SK-N-SH (cell line): ENCODE measurements at regions not wholly inside any gene's neighbourhood (a gene's known extent, or its start where the extent isn't known, plus 50 kb on each side); places are given as distances from the start of the nearest gene placed in this dataset.

Experiments used
- CTCF ChIA-PET: fragments of 300-600, 350-600 bp; formaldehyde crosslinking; extraction: SDS; loops from one replicate; lab custom pipeline; 2021; lab: Yijun Ruan, JAX
- POLR2A ChIA-PET: fragments of 350-600 bp; sonication (Branson Sonifier 250); formaldehyde crosslinking; extraction: SDS; loops from one replicate; lab custom pipeline; 2020; ENCODE audit warnings: antibody characterized with exemption, inconsistent platforms; lab: Yijun Ruan, JAX
- DNase-seq: peaks from one replicate; pipeline ENCODE4 v3.0.0; 2012
- H2AFZ ChIP-seq: fragments of 200-600 bp; sonication (generic); 2 replicates; pipeline ENCODE4 v1.8.1; 2016; ENCODE audit warnings: antibody characterized with exemption, mild to moderate bottlenecking, low read depth
- H3F3A ChIP-seq: fragments of 200-600 bp; sonication (generic); replicated peaks from 2 replicates; pipeline ENCODE3; 2016; ENCODE audit warnings: antibody characterized with exemption, mild to moderate bottlenecking; ENCODE audit not compliant: insufficient read depth
- H3K27ac ChIP-seq, 2 experiments: fragments of 200-500 bp in 1 of 2; fragments of 200-600 bp in 1 of 2; sonication (Bioruptor generic) in 1 of 2; sonication (generic), shearing (Covaris generic) in 1 of 2; 2 replicates each; pipeline versions ENCODE4 v1.5.1 to v1.6.1; 2014 to 2016; ENCODE audit warnings: low read depth in 2 of 2, inconsistent platforms in 1 of 2, low read length in 1 of 2, mild to moderate bottlenecking in 1 of 2, mixed read lengths in 1 of 2
- H3K27me3 ChIP-seq: fragments of 200-600 bp; sonication (generic), shearing (Covaris generic); 2 replicates; pipeline ENCODE4 v1.6.1; 2016; ENCODE audit warnings: mixed run types; ENCODE audit not compliant: insufficient read depth
- H3K36me3 ChIP-seq, 2 experiments: fragments of 200-500 bp in 1 of 2; fragments of 200-600 bp in 1 of 2; sonication (Bioruptor generic) in 1 of 2; sonication (generic) in 1 of 2; replicated peaks in 1 of 2; 2 replicates each; pipeline versions ENCODE3 to v1.5.1; 2014 to 2016; ENCODE audit warnings: low read length in 1 of 2, mild to moderate bottlenecking in 1 of 2; ENCODE audit not compliant: insufficient read depth in 2 of 2, control insufficient read depth in 1 of 2
- H3K4me1 ChIP-seq, 2 experiments: fragments of 200-500 bp in 1 of 2; fragments of 200-600 bp in 1 of 2; sonication (Bioruptor generic) in 1 of 2; sonication (generic), shearing (Covaris generic) in 1 of 2; 2 replicates each; pipeline versions ENCODE4 v1.5.1 to v1.6.1; 2014 to 2016; ENCODE audit warnings: low read depth in 1 of 2, low read length in 1 of 2, mixed run types in 1 of 2; ENCODE audit not compliant: insufficient read depth in 2 of 2, control insufficient read depth in 1 of 2
- H3K4me2 ChIP-seq: fragments of 200-600 bp; sonication (generic), shearing (Covaris generic); 2 replicates; pipeline ENCODE4 v1.6.1; 2017; ENCODE audit warnings: mixed run types
- H3K4me3 ChIP-seq, 2 experiments: fragments of 200-500 bp in 1 of 2; fragments of 200-600 bp in 1 of 2; sonication (Bioruptor generic) in 1 of 2; sonication (generic), shearing (Covaris generic) in 1 of 2; 2 replicates each; pipeline versions ENCODE4 v1.5.1 to v1.8.1; 2014 to 2016; ENCODE audit warnings: low read depth in 2 of 2, inconsistent platforms in 1 of 2, low read length in 1 of 2, mild to moderate bottlenecking in 1 of 2, mixed read lengths in 1 of 2, moderate library complexity in 1 of 2
- H3K79me2 ChIP-seq: fragments of 200-600 bp; sonication (generic); 2 replicates; pipeline ENCODE4 v1.8.1; 2017; ENCODE audit warnings: mild to moderate bottlenecking; ENCODE audit not compliant: insufficient read depth
- H3K9ac ChIP-seq: fragments of 200-600 bp; sonication (generic); 2 replicates; pipeline ENCODE4 v1.6.1; 2017; ENCODE audit warnings: mixed run types
- H3K9me2 ChIP-seq: fragments of 200-600 bp; sonication (generic); 2 replicates; pipeline ENCODE4 v1.6.1; 2017; ENCODE audit warnings: mixed run types
- H3K9me3 ChIP-seq: fragments of 200-600 bp; sonication (generic); 2 replicates; pipeline ENCODE4 v1.6.1; 2017; ENCODE audit warnings: mixed run types, mild to moderate bottlenecking, moderate library complexity
- H4K20me1 ChIP-seq: fragments of 200-600 bp; sonication (generic); 2 replicates; pipeline ENCODE4 v1.6.1; 2017; ENCODE audit warnings: mild to moderate bottlenecking, mixed run types; ENCODE audit not compliant: insufficient read depth
- FOSL2 ChIP-seq: IDR thresholded peaks from 2 replicates; pipeline ENCODE4 v1.4.0; 2012; ENCODE audit warnings: low read depth, mild to moderate bottlenecking, moderate library complexity, borderline replicate concordance
- FOXJ3 ChIP-seq: sonication (generic); formaldehyde crosslinking; IDR thresholded peaks from 2 replicates; pipeline ENCODE4 v1.5.1; 2020; ENCODE audit warnings: mild to moderate bottlenecking, missing genetic modification reagents
- FOXM1 ChIP-seq: IDR thresholded peaks from 2 replicates; pipeline ENCODE4 v1.4.0; 2012; ENCODE audit warnings: low read depth, mild to moderate bottlenecking
- GATA2 ChIP-seq: sonication (generic); formaldehyde crosslinking; IDR thresholded peaks from 2 replicates; pipeline ENCODE4 v1.5.0; 2020; ENCODE audit warnings: mild to moderate bottlenecking, missing genetic modification reagents
- JUND ChIP-seq: IDR thresholded peaks from 2 replicates; pipeline ENCODE4 v1.4.0; 2012
- MEF2A ChIP-seq: IDR thresholded peaks from 2 replicates; pipeline ENCODE4 v1.4.0; 2012; ENCODE audit warnings: low read depth, borderline replicate concordance
- POLR2AphosphoS5 ChIP-seq: IDR thresholded peaks from 2 replicates; pipeline ENCODE4 v1.6.1; 2012; ENCODE audit warnings: low read depth, low read length
- RAD21 ChIP-seq: IDR thresholded peaks from 2 replicates; pipeline ENCODE4 v1.6.1; 2012; ENCODE audit warnings: mild to moderate bottlenecking, low read length
- RCOR1 ChIP-seq: fragments of 150-350 bp; IDR thresholded peaks from 2 replicates; pipeline ENCODE4 v1.6.1; 2017; ENCODE audit warnings: antibody characterized with exemption, low read length
- RFX5 ChIP-seq: IDR thresholded peaks from 2 replicates; pipeline ENCODE4 v1.6.1; 2012; ENCODE audit warnings: mild to moderate bottlenecking, improper control_type of control experiment, low read length
- RXRA ChIP-seq: IDR thresholded peaks from 2 replicates; pipeline ENCODE4 v1.4.0; 2012; ENCODE audit warnings: low read depth, mild to moderate bottlenecking, borderline replicate concordance
- SMC3 ChIP-seq: IDR thresholded peaks from 2 replicates; pipeline ENCODE4 v1.6.1; 2012; ENCODE audit warnings: low read depth, low read length, improper control_type of control experiment
- TCF12 ChIP-seq: IDR thresholded peaks from 2 replicates; pipeline ENCODE4 v1.4.0; 2012
- TEAD4 ChIP-seq: IDR thresholded peaks from 2 replicates; pipeline ENCODE4 v1.4.0; 2012; ENCODE audit warnings: mild to moderate bottlenecking, borderline replicate concordance; ENCODE audit not compliant: insufficient read depth
- YY1 ChIP-seq: IDR thresholded peaks from 2 replicates; pipeline ENCODE4 v1.4.0; 2012; ENCODE audit warnings: low read depth, mild to moderate bottlenecking
- WGBS: methylation state at CpG from one replicate; pipeline ENCODE4 v1.1.6; 2017; ENCODE audit warnings: low lambda C conversion rate; 5-methylcytosine and 5-hydroxymethylcytosine counted together
- TF ChIP-seq, protein P1 (sequence below): IDR thresholded peaks from 2 replicates; pipeline ENCODE4 v1.4.0; 2012; ENCODE audit warnings: low read depth, borderline replicate concordance
- TF ChIP-seq, protein P2 (sequence below): IDR thresholded peaks from 2 replicates; pipeline ENCODE4 v1.4.0; 2012; ENCODE audit warnings: low read depth, borderline replicate concordance
- TF ChIP-seq, protein P3 (sequence below): fragments of 200-600 bp; sonication (generic); IDR thresholded peaks from 2 replicates; pipeline ENCODE4 v1.6.1; 2017; ENCODE audit warnings: antibody characterized with exemption, mild to moderate bottlenecking, moderate library complexity
- TF ChIP-seq, protein P4 (sequence below): IDR thresholded peaks from 2 replicates; pipeline ENCODE4; 2012
- TF ChIP-seq, protein P5 (sequence below): fragments of 150-350 bp; IDR thresholded peaks from 2 replicates; pipeline ENCODE4 v1.6.1; 2017; ENCODE audit warnings: antibody characterized with exemption, low read length, low read depth, borderline replicate concordance

DNA sequence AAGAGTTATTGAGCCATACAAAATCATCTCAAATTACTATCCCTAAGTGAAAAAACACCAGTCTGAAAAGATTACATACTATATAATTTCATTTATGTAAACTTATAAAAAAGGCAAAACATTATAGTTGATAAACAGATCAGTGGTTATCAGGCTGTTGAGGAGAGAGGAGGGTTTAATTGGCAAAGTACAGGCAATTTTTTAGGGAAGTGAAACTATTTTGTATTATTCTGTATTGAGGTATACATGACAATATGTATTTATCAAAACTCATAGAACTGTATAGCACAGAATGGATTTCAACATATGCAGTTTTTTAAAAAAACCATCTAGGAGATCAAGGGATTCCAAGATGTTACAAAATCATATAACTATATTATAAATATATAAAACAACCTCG is 403.7 kb downstream of the LTN1 start (continued):
- TF ChIP-seq, protein P1, sequence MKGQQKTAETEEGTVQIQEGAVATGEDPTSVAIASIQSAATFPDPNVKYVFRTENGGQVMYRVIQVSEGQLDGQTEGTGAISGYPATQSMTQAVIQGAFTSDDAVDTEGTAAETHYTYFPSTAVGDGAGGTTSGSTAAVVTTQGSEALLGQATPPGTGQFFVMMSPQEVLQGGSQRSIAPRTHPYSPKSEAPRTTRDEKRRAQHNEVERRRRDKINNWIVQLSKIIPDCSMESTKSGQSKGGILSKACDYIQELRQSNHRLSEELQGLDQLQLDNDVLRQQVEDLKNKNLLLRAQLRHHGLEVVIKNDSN, result no peak
- no peak for TF ChIP-seq RXRA
- no peak for TF ChIP-seq RAD21
- TF ChIP-seq FOXM1, result no peak
- TF ChIP-seq, protein P2, sequence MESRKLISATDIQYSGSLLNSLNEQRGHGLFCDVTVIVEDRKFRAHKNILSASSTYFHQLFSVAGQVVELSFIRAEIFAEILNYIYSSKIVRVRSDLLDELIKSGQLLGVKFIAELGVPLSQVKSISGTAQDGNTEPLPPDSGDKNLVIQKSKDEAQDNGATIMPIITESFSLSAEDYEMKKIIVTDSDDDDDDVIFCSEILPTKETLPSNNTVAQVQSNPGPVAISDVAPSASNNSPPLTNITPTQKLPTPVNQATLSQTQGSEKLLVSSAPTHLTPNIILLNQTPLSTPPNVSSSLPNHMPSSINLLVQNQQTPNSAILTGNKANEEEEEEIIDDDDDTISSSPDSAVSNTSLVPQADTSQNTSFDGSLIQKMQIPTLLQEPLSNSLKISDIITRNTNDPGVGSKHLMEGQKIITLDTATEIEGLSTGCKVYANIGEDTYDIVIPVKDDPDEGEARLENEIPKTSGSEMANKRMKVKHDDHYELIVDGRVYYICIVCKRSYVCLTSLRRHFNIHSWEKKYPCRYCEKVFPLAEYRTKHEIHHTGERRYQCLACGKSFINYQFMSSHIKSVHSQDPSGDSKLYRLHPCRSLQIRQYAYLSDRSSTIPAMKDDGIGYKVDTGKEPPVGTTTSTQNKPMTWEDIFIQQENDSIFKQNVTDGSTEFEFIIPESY, result no peak
- no peak for TF ChIP-seq GATA2 (CRISPR knock-in tag)
- TF ChIP-seq TEAD4, result no peak

DNA sequence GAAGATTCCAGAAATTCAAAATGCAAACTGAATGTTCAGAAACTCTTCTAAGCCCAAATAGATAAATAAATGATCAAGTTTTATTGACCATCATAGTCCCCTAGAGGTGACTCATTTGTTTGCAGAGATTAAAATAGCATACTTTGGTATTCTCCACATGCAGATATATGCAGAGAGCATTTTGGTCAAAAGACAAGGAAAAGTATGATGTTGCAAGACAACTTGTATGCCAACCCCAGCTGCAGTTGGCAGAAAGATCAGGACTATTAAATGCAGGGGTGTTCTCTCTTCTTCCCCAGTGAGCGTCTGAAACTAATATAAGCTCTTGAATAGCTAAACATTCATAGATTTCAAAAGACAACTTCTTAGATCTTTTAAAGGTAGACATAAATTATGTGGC is 404.9 kb downstream of the LTN1 start:
- CTCF ChIA-PET, result no interaction called here
- DNase-seq, result no peak
- Histone ChIP-seq H3K27me3 (no peaks in the 10 kb centered on the region), H3K4me2 (no peak overlapping the region), H3K36me3 (no peaks in the 10 kb centered on the region), H3K9me3 (no peaks in the 10 kb centered on the region), H3K27ac (no peak overlapping the region), H3F3A (no peaks in the 10 kb centered on the region), H3K9ac (no peak overlapping the region), H3K79me2 (no peaks in the 10 kb centered on the region), H3K4me3 (no peak overlapping the region), H3K4me1 (peaks cover 0 to 9% of the 10 kb centered on the region in 2 experiments; a peak in 1 of 4 replicates), H2AFZ (no peak overlapping the region), H3K9me2 (no peaks in the 10 kb centered on the region), H4K20me1 (no peaks in the 10 kb centered on the region)
- POLR2A ChIA-PET, result no interaction called here
- 0% methylated on average over 1 of the region's 1 CpG for WGBS
- TF ChIP-seq, protein P3, sequence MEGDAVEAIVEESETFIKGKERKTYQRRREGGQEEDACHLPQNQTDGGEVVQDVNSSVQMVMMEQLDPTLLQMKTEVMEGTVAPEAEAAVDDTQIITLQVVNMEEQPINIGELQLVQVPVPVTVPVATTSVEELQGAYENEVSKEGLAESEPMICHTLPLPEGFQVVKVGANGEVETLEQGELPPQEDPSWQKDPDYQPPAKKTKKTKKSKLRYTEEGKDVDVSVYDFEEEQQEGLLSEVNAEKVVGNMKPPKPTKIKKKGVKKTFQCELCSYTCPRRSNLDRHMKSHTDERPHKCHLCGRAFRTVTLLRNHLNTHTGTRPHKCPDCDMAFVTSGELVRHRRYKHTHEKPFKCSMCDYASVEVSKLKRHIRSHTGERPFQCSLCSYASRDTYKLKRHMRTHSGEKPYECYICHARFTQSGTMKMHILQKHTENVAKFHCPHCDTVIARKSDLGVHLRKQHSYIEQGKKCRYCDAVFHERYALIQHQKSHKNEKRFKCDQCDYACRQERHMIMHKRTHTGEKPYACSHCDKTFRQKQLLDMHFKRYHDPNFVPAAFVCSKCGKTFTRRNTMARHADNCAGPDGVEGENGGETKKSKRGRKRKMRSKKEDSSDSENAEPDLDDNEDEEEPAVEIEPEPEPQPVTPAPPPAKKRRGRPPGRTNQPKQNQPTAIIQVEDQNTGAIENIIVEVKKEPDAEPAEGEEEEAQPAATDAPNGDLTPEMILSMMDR, result 0 out of 2 replicates have a peak, but pooled peaks have one; percentile 9
- TF ChIP-seq TCF12, result no peak

DNA sequence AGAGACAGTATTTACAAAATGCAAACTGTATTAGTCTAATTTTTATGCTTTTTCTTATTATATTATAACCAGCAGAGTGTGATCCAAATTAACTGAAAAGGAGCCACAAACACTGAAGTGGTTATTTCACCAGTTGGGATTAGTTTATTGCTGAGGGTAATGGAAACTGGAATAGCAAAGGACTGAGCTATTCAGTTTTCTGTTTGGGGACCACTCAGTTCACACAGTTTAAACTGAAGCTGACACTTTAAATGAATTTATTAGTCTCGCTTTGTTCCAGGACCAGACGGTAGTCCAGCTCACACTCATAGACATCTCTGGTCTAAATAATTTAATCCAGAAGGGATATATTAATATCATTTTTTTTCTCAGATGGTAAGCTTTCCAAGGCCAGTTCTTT is 410.7 kb downstream of the LTN1 start:
- CTCF ChIA-PET, result no interaction called here
- TF ChIP-seq FOSL2, result no peak
- TF ChIP-seq YY1, result no peak
- no peak for TF ChIP-seq RFX5
- TF ChIP-seq, protein P4, sequence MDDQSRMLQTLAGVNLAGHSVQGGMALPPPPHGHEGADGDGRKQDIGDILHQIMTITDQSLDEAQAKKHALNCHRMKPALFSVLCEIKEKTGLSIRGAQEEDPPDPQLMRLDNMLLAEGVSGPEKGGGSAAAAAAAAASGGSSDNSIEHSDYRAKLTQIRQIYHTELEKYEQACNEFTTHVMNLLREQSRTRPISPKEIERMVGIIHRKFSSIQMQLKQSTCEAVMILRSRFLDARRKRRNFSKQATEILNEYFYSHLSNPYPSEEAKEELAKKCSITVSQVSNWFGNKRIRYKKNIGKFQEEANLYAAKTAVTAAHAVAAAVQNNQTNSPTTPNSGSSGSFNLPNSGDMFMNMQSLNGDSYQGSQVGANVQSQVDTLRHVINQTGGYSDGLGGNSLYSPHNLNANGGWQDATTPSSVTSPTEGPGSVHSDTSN, result no peak
- no peak for TF ChIP-seq MEF2A
- TF ChIP-seq, protein P5, sequence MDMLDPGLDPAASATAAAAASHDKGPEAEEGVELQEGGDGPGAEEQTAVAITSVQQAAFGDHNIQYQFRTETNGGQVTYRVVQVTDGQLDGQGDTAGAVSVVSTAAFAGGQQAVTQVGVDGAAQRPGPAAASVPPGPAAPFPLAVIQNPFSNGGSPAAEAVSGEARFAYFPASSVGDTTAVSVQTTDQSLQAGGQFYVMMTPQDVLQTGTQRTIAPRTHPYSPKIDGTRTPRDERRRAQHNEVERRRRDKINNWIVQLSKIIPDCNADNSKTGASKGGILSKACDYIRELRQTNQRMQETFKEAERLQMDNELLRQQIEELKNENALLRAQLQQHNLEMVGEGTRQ, result no peak
- TF ChIP-seq SMC3, result no peak
- TF ChIP-seq RCOR1, result no peak
- TF ChIP-seq POLR2AphosphoS5, result no peak
- TF ChIP-seq FOXJ3 (CRISPR knock-in tag), result no peak
- TF ChIP-seq FOXM1, result no peak
- no peak for TF ChIP-seq JUND
- TF ChIP-seq, all 33 proteins: peak for 0
- H3K36me3 ChIP-seq, result no peaks in the 10 kb centered on the region
- no peaks in the 10 kb centered on the region for H3K9me2 ChIP-seq
- no peaks in the 10 kb centered on the region for H3K4me1 ChIP-seq
- no peaks in the 10 kb centered on the region for H3K9me3 ChIP-seq
- no peak for DNase-seq
- WGBS, result 97% methylated on average over 2 of the region's 2 CpGs
- no peak overlapping the region for H3K4me2 ChIP-seq
- no peaks in the 10 kb centered on the region for H3K27me3 ChIP-seq
- H3K4me3 ChIP-seq, result no peak overlapping the region
- H2AFZ ChIP-seq, result no peak overlapping the region
- no peak overlapping the region for H3K27ac ChIP-seq
- no peak overlapping the region for H3K9ac ChIP-seq
- H4K20me1 ChIP-seq, result no peaks in the 10 kb centered on the region
- H3F3A ChIP-seq, result no peaks in the 10 kb centered on the region
- POLR2A ChIA-PET, result no interaction called here
- H3K79me2 ChIP-seq, result no peaks in the 10 kb centered on the region
